ENCODE measurements at regions not wholly inside any gene's neighbourhood (a gene's known extent, or its start where the extent isn't known, plus 50 kb on each side); places are given as distances from the start of the nearest gene placed in this dataset.

GRCh38 chr11:122346006-122346405, 230.0 kb upstream of the BLID start (continued):
- TF ChIP-seq, protein P1, sequence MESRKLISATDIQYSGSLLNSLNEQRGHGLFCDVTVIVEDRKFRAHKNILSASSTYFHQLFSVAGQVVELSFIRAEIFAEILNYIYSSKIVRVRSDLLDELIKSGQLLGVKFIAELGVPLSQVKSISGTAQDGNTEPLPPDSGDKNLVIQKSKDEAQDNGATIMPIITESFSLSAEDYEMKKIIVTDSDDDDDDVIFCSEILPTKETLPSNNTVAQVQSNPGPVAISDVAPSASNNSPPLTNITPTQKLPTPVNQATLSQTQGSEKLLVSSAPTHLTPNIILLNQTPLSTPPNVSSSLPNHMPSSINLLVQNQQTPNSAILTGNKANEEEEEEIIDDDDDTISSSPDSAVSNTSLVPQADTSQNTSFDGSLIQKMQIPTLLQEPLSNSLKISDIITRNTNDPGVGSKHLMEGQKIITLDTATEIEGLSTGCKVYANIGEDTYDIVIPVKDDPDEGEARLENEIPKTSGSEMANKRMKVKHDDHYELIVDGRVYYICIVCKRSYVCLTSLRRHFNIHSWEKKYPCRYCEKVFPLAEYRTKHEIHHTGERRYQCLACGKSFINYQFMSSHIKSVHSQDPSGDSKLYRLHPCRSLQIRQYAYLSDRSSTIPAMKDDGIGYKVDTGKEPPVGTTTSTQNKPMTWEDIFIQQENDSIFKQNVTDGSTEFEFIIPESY (IDR thresholded peaks at IDR 0.05): no peak
- TF ChIP-seq ATF3 (IDR thresholded peaks at IDR 0.05) (no peak), TAF1 (conservative IDR thresholded peaks at IDR 0.05) (no peak), RXRA (IDR thresholded peaks at IDR 0.05) (no peak), RAD21 (IDR thresholded peaks at IDR 0.05) (no peak)

GRCh38 chr11:122345586-122345985, 229.6 kb upstream of the BLID start:
- 97% methylated on average over 7 of the region's 7 CpGs for WGBS

More at GRCh38 chr11:122345586-122345985, 229.6 kb upstream of the BLID start:
- TF ChIP-seq, protein P1 (IDR thresholded peaks at IDR 0.05): no peak
- TF ChIP-seq SP1 (IDR thresholded peaks at IDR 0.05) (no peak), FOXA2 (IDR thresholded peaks at IDR 0.05) (no peak), HNF4A (conservative IDR thresholded peaks at IDR 0.05) (no peak), EGR1 (IDR thresholded peaks at IDR 0.05; ENCODE audit: low read depth in 2 of 2) (no peak), GABPA (IDR thresholded peaks at IDR 0.05 in 1 of 2, conservative IDR thresholded peaks at IDR 0.05 in 1 of 2) (no peak), FOXA1 (IDR thresholded peaks at IDR 0.05) (no peak), RXRA (IDR thresholded peaks at IDR 0.05) (no peak), YY1 (IDR thresholded peaks at IDR 0.05) (no peak), CTCF (IDR thresholded peaks at IDR 0.05; ENCODE audit: low read depth, low read length, missing input control) (no peak), RAD21 (IDR thresholded peaks at IDR 0.05) (no peak)
- TF ChIP-seq, protein P2, sequence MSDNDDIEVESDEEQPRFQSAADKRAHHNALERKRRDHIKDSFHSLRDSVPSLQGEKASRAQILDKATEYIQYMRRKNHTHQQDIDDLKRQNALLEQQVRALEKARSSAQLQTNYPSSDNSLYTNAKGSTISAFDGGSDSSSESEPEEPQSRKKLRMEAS (IDR thresholded peaks at IDR 0.05): no peak
- Histone ChIP-seq H3K4me1 (ENCODE audit: control insufficient read depth in 4 of 4, insufficient read depth in 4 of 4, low read length in 3 of 4) (peaks cover 0 to 8% (median 1%) of the 10 kb centered on the region in 4 donors), H3K27ac (ENCODE audit: low read depth in 1 of 2, low read length in 2 of 2) (no peak overlapping the region), H3K4me3 (ENCODE audit: low read depth in 1 of 3, low read length in 3 of 3) (no peak overlapping the region), H3K36me3 (ENCODE audit: control insufficient read depth in 4 of 4, insufficient read depth in 3 of 4, low read depth in 1 of 4, low read length in 3 of 4) (no peaks in the 10 kb centered on the region), H3K9ac (ENCODE audit: low read depth in 1 of 2, low read length in 2 of 2) (no peak overlapping the region), H3K27me3 (ENCODE audit: control insufficient read depth in 4 of 4, insufficient read depth in 4 of 4, low read length in 3 of 4) (no peaks in the 10 kb centered on the region), H3K9me3 (ENCODE audit: control insufficient read depth in 4 of 4, low read length in 3 of 4) (no peaks in the 10 kb centered on the region)
- DNase-seq (ENCODE audit: low spot score): no peak
